ENCODE measurements at regions not wholly inside any gene's neighbourhood (a gene's known extent, or its start where the extent isn't known, plus 50 kb on each side); places are given as distances from the start of the nearest gene placed in this dataset.

DNA sequence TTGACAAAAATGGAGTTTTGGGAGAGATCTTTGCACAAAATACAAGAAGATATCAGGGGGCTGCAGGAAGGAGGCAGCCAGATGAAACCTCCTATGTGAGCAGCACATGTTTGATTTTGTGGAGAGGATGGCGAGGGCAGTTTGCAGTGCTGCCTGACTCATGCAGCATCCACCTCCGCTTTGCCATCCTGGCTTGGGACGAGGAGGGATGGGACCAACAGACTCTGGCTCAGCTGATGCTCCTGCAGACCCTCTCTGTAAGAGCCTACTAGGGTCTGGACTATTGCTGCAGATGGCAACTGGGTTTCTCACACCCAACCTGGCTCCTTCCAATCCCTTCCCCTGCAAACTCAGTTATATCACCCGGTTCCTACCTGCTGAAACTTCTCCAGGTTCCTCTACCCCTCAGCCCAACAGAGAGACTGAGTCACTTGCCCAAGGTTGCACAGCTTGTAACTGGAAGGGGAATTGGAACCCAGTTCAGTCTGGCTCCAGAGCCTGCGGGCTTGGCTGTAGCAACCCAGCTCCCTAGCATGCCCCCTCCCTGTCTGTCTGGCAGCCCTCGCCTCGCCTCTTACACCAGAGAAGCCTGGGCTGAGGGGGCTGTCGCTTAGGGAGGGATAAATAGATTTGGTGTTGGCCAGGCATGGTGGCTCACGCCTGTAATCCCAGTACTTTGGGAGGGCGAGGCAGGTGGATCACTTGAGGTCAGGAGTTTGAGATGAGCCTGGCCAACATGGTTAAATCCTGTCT, 205.8 kb downstream of the PTPRU start:
- peak; percentile 12 for DNase-seq (ENCODE audit: low spot score)
- H3K4me1 ChIP-seq (ENCODE audit: control insufficient read depth in 4 of 4, insufficient read depth in 4 of 4, low read length in 3 of 4), result no peaks in the 10 kb centered on the region
- H3K9me3 ChIP-seq (ENCODE audit: control insufficient read depth in 4 of 4, low read length in 3 of 4), result no peaks in the 10 kb centered on the region
- no peaks in the 10 kb centered on the region for H3K36me3 ChIP-seq (ENCODE audit: control insufficient read depth in 4 of 4, insufficient read depth in 3 of 4, low read depth in 1 of 4, low read length in 3 of 4)
- peaks cover 0 to 3% (median 0%) of the 10 kb centered on the region in 4 donors for H3K27me3 ChIP-seq (ENCODE audit: control insufficient read depth in 4 of 4, insufficient read depth in 4 of 4, low read length in 3 of 4)
- no peak overlapping the region for H3K4me3 ChIP-seq (ENCODE audit: low read depth in 1 of 3, low read length in 3 of 3)
- H3K9ac ChIP-seq (ENCODE audit: low read depth in 1 of 2, low read length in 2 of 2), result no peak overlapping the region
- H3K27ac ChIP-seq (ENCODE audit: low read depth in 1 of 2, low read length in 2 of 2), result no peak overlapping the region
- WGBS, result 70% methylated on average over 10 of the region's 10 CpGs
- TF ChIP-seq GABPA (IDR thresholded peaks at IDR 0.05 in 1 of 2, conservative IDR thresholded peaks at IDR 0.05 in 1 of 2) (no peak), JUND (IDR thresholded peaks at IDR 0.05) (no peak), HNF4A (conservative IDR thresholded peaks at IDR 0.05) (no peak), RAD21 (IDR thresholded peaks at IDR 0.05) (no peak), RXRA (IDR thresholded peaks at IDR 0.05) (no peak), FOXA1 (IDR thresholded peaks at IDR 0.05) (no peak), FOXA2 (IDR thresholded peaks at IDR 0.05) (no peak), SP1 (IDR thresholded peaks at IDR 0.05) (no peak), REST (IDR thresholded peaks at IDR 0.05) (no peak), HNF4G (IDR thresholded peaks at IDR 0.05) (no peak), MAX (IDR thresholded peaks at IDR 0.05) (no peak), EGR1 (IDR thresholded peaks at IDR 0.05; ENCODE audit: low read depth in 2 of 2) (no peak), YY1 (IDR thresholded peaks at IDR 0.05) (no peak), ATF3 (IDR thresholded peaks at IDR 0.05) (no peak), TAF1 (conservative IDR thresholded peaks at IDR 0.05) (no peak)
- TF ChIP-seq, protein P1, sequence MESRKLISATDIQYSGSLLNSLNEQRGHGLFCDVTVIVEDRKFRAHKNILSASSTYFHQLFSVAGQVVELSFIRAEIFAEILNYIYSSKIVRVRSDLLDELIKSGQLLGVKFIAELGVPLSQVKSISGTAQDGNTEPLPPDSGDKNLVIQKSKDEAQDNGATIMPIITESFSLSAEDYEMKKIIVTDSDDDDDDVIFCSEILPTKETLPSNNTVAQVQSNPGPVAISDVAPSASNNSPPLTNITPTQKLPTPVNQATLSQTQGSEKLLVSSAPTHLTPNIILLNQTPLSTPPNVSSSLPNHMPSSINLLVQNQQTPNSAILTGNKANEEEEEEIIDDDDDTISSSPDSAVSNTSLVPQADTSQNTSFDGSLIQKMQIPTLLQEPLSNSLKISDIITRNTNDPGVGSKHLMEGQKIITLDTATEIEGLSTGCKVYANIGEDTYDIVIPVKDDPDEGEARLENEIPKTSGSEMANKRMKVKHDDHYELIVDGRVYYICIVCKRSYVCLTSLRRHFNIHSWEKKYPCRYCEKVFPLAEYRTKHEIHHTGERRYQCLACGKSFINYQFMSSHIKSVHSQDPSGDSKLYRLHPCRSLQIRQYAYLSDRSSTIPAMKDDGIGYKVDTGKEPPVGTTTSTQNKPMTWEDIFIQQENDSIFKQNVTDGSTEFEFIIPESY (IDR thresholded peaks at IDR 0.05), result no peak
- TF ChIP-seq, protein P2, sequence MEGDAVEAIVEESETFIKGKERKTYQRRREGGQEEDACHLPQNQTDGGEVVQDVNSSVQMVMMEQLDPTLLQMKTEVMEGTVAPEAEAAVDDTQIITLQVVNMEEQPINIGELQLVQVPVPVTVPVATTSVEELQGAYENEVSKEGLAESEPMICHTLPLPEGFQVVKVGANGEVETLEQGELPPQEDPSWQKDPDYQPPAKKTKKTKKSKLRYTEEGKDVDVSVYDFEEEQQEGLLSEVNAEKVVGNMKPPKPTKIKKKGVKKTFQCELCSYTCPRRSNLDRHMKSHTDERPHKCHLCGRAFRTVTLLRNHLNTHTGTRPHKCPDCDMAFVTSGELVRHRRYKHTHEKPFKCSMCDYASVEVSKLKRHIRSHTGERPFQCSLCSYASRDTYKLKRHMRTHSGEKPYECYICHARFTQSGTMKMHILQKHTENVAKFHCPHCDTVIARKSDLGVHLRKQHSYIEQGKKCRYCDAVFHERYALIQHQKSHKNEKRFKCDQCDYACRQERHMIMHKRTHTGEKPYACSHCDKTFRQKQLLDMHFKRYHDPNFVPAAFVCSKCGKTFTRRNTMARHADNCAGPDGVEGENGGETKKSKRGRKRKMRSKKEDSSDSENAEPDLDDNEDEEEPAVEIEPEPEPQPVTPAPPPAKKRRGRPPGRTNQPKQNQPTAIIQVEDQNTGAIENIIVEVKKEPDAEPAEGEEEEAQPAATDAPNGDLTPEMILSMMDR (IDR thresholded peaks at IDR 0.05; ENCODE audit: low read depth, low read length, missing input control), result no peak
